ENCODE measurements at regions not wholly inside any gene's neighbourhood (a gene's known extent, or its start where the extent isn't known, plus 50 kb on each side); places are given as distances from the start of the nearest gene placed in this dataset.

GRCh38 chr12:22787557-22787956 is 162.6 kb downstream of the ETNK1 start:
- TF ChIP-seq CTCF (IDR thresholded peaks at IDR 0.05) (no peak), POLR2A (IDR thresholded peaks at IDR 0.05) (no peak)
- Histone ChIP-seq H3K27ac (no peak overlapping the region), H3K4me3 (peak overlapping the region in 1 of 2 donors; percentile 11), H3K4me1 (no peaks in the 10 kb centered on the region), H3K36me3 (ENCODE audit: low read depth, missing control alignments) (no peaks in the 10 kb centered on the region), H3K27me3 (no peaks in the 10 kb centered on the region), H3K9me3 (no peaks in the 10 kb centered on the region)
- DNase-seq, result no peak
- intact Hi-C loops (cut with DNase I; ENCODE audit: low total_unique reads), result no loop called here
- 23 to 30% methylated on average over 7 of the region's 7 CpGs for WGBS, 2 donors

GRCh38 chr12:22788913-22789312 is 163.9 kb downstream of the ETNK1 start:
- Histone ChIP-seq H3K4me3 (no peak overlapping the region), H3K9me3 (no peaks in the 10 kb centered on the region), H3K4me1 (no peaks in the 10 kb centered on the region), H3K27me3 (no peaks in the 10 kb centered on the region), H3K27ac (no peak overlapping the region), H3K36me3 (ENCODE audit: low read depth, missing control alignments) (no peaks in the 10 kb centered on the region)
- TF ChIP-seq CTCF (IDR thresholded peaks at IDR 0.05), result no peak
- TF ChIP-seq POLR2A (IDR thresholded peaks at IDR 0.05), result no peak
- intact Hi-C loops (cut with DNase I; ENCODE audit: low total_unique reads), result no loop called here
- DNase-seq, result no peak
- 82 to 91% methylated on average over 3 of the region's 3 CpGs for WGBS, 2 donors

- no peaks in the 10 kb centered on the region for H3K27me3 ChIP-seq
- H3K27ac ChIP-seq, result no peak overlapping the region
- DNase-seq, result no peak
- intact Hi-C loops (cut with DNase I; ENCODE audit: low total_unique reads), result no loop called here
- H3K36me3 ChIP-seq (ENCODE audit: low read depth, missing control alignments), result no peaks in the 10 kb centered on the region
- no peak overlapping the region for H3K4me3 ChIP-seq
- H3K9me3 ChIP-seq, result no peaks in the 10 kb centered on the region
- 76 to 83% methylated on average over 4 of the region's 4 CpGs for WGBS, 2 donors
- TF ChIP-seq CTCF (IDR thresholded peaks at IDR 0.05) (no peak), POLR2A (IDR thresholded peaks at IDR 0.05) (no peak)
- H3K4me1 ChIP-seq, result no peaks in the 10 kb centered on the region
These were observed 167.2 kb downstream of the ETNK1 start for GRCh38 chr12:22792138-22792537.

- no peak overlapping the region for H3K4me3 ChIP-seq
- no peaks in the 10 kb centered on the region for H3K9me3 ChIP-seq
- intact Hi-C loops (cut with DNase I; ENCODE audit: low total_unique reads), result no loop called here
- no peak for DNase-seq
- H3K4me1 ChIP-seq, result no peaks in the 10 kb centered on the region
- H3K27me3 ChIP-seq, result no peaks in the 10 kb centered on the region
- 47 to 95% methylated on average over 1 of the region's 1 CpG for WGBS, 2 donors
- TF ChIP-seq POLR2A (IDR thresholded peaks at IDR 0.05) (no peak), CTCF (IDR thresholded peaks at IDR 0.05) (no peak)
- no peak overlapping the region for H3K27ac ChIP-seq
- no peaks in the 10 kb centered on the region for H3K36me3 ChIP-seq (ENCODE audit: low read depth, missing control alignments)
These were observed 169.0 kb downstream of the ETNK1 start for GRCh38 chr12:22794017-22794416.

- Histone ChIP-seq H3K27ac (no peak overlapping the region), H3K4me3 (no peak overlapping the region), H3K9me3 (no peaks in the 10 kb centered on the region), H3K36me3 (ENCODE audit: low read depth, missing control alignments) (no peaks in the 10 kb centered on the region), H3K4me1 (no peaks in the 10 kb centered on the region), H3K27me3 (no peaks in the 10 kb centered on the region)
- intact Hi-C loops (cut with DNase I; ENCODE audit: low total_unique reads), result no loop called here
- no peak for DNase-seq
- 73 to 76% methylated on average over 4 of the region's 4 CpGs for WGBS, 2 donors
- TF ChIP-seq POLR2A (IDR thresholded peaks at IDR 0.05) (no peak), CTCF (IDR thresholded peaks at IDR 0.05) (no peak)
These were observed 172.1 kb downstream of the ETNK1 start for GRCh38 chr12:22796941-22797630.

All from testis (tissue), 2 donors.